ENCODE measurements at regions not wholly inside any gene's neighbourhood (a gene's known extent, or its start where the extent isn't known, plus 50 kb on each side); places are given as distances from the start of the nearest gene placed in this dataset.

DNA sequence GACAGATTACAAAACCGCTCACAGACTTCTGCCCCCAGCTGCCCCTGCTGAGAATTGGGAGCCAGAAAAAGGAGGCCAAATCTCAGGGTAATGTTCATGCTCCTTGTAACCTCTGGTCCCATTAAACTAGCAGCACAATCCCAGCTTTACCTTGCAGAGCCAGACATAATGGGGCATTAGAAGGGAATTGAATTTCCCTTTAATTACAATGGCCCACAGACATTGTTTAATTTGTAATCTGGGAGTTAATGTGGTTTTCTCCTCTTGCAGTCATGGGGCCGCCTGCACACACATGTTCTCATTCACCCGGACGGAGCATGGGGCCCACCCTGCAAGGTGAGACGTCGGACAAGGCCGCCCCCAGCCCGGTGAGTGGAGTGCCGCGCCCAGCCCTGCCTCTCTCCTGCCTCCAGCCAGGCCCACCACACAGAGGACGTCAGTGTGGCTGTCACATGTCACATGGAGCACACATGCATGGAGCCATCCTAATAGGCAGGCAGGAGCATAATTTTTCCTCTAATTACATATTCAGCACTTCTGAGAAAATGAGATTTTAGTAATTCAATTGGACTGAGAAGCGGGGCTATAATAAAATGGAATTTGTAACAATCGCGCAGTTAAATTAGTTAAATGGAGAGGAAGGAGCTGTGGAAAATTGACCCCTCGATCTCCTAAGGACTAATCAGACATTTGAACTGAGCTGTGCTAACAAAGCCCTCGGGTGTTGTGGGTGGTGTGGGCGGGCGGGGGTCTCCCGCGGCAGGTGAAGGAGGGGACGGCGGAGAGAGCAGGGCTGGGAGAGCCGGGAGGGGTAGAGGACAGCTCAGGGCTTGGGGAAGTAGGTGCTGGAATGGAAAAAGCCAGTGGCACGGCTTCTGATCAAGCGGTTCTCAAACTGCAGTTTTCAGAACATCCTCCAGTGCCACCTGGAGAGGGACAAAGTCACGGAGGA lies 87.7 kb downstream of the ENGASE start:
- H3K36me3 ChIP-seq: no peaks in the 10 kb centered on the region
- no peaks in the 10 kb centered on the region for H3K9me3 ChIP-seq
- WGBS, 2 donors: 53 to 59% methylated on average over 26 of the region's 26 CpGs
- H3K27ac ChIP-seq: no peak overlapping the region
- no peak for DNase-seq (ENCODE audit: low spot score in 2 of 2)
- TF ChIP-seq POLR2A (IDR thresholded peaks at IDR 0.05): no peak
- TF ChIP-seq EP300 (IDR thresholded peaks at IDR 0.05): no peak
- TF ChIP-seq, protein P1, sequence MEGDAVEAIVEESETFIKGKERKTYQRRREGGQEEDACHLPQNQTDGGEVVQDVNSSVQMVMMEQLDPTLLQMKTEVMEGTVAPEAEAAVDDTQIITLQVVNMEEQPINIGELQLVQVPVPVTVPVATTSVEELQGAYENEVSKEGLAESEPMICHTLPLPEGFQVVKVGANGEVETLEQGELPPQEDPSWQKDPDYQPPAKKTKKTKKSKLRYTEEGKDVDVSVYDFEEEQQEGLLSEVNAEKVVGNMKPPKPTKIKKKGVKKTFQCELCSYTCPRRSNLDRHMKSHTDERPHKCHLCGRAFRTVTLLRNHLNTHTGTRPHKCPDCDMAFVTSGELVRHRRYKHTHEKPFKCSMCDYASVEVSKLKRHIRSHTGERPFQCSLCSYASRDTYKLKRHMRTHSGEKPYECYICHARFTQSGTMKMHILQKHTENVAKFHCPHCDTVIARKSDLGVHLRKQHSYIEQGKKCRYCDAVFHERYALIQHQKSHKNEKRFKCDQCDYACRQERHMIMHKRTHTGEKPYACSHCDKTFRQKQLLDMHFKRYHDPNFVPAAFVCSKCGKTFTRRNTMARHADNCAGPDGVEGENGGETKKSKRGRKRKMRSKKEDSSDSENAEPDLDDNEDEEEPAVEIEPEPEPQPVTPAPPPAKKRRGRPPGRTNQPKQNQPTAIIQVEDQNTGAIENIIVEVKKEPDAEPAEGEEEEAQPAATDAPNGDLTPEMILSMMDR (IDR thresholded peaks at IDR 0.05): no peak
- H3K27me3 ChIP-seq: peaks cover 0 to 71% of the 10 kb centered on the region in 2 donors
- H3K4me3 ChIP-seq: no peak overlapping the region
- H3K4me1 ChIP-seq: no peaks in the 10 kb centered on the region

DNA sequence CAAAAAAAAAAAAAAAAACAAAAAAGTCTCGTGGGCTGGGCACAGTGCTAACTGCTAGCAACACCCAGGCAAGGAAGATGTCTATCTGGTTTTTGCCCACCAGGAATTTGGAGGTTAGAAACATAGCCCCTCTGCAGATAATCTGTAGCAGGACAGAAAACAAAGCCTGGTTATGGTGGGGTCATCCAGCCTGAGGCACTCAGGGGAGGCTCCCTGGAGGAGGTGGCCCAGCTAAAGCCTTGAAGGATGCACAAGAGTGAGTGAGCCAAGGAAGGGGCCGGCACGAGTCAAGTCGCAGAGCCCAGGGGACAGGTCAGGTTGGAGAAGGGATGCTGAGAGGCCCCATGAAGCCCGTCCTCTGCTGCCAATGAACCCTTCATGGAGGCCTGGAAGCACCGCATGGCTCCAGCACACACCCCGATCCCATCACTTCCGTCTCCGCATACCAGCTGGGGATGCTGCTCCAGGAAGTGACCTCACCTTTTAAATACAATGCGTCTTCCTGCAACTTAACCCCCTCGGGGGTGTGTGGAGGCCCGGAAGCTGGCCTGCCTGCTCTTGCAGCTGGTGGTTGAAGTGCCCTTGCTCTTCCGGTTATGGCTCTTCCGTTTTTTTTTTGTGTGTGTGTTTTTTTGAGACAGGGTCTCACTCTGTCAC lies 86.5 kb downstream of the ENGASE start:
- no peaks in the 10 kb centered on the region for H3K4me1 ChIP-seq
- WGBS, 2 donors: 31 to 42% methylated on average over 14 of the region's 14 CpGs
- H3K4me3 ChIP-seq: no peak overlapping the region
- peaks cover 0 to 61% of the 10 kb centered on the region in 2 donors for H3K27me3 ChIP-seq
- DNase-seq (ENCODE audit: low spot score in 2 of 2): no peak
- H3K27ac ChIP-seq: no peak overlapping the region
- H3K9me3 ChIP-seq: no peaks in the 10 kb centered on the region
- no peaks in the 10 kb centered on the region for H3K36me3 ChIP-seq
- TF ChIP-seq POLR2A (IDR thresholded peaks at IDR 0.05) (no peak), EP300 (IDR thresholded peaks at IDR 0.05) (no peak)
- TF ChIP-seq, protein P1 (IDR thresholded peaks at IDR 0.05): no peak

DNA sequence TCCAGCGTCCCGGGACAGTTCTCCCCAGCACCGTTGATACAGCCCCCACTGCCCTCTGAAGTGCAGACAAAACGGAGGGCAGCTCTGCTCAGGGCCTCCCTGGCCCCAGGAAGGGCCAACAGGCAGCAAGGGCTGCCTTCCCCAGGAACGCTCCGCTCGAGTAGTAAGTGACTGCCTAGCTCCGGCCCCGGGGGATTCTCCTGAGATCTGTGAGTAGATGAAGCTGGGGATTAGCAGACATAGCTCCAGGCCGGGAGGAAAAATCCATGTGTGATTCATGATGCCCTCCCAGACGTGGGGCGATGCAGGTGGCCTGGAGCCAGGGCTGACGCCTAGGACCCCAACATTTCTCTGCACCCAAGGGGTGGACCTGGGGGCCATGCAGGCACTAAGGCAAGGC lies 85.3 kb downstream of the ENGASE start:
- Histone ChIP-seq H3K4me3 (no peak overlapping the region), H3K4me1 (no peaks in the 10 kb centered on the region), H3K9me3 (no peaks in the 10 kb centered on the region), H3K27ac (no peak overlapping the region), H3K27me3 (peaks cover 0 to 49% of the 10 kb centered on the region in 2 donors), H3K36me3 (no peaks in the 10 kb centered on the region)
- TF ChIP-seq POLR2A (IDR thresholded peaks at IDR 0.05): no peak
- TF ChIP-seq, protein P1 (IDR thresholded peaks at IDR 0.05): no peak
- TF ChIP-seq EP300 (IDR thresholded peaks at IDR 0.05): no peak
- no peak for DNase-seq (ENCODE audit: low spot score in 2 of 2)
- 41 to 50% methylated on average over 13 of the region's 13 CpGs for WGBS, 2 donors

DNA sequence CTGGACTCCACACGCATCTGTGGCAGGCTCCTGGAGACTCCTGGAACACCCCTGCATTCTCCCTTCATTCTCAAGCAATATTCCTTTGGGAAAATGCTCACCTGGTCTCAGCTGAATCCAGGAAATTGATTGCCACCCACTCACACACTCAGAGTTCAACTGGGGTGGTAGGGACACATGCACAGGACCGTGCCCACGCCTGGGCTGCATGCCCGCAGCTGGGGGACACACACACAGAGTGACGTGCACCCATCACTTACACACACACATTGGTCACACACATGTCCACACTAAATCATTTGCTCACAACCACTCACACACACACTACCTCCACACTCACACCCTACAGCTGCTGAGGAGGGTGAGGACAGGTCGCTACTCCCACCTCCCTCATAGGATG lies 84.8 kb downstream of the ENGASE start:
- H3K4me3 ChIP-seq: no peak overlapping the region
- DNase-seq (ENCODE audit: low spot score in 2 of 2): no peak
- WGBS, 2 donors: 76 to 77% methylated on average over 5 to 6 of the region's 6 CpGs
- H3K36me3 ChIP-seq: no peaks in the 10 kb centered on the region
- peaks cover 0 to 47% of the 10 kb centered on the region in 2 donors for H3K27me3 ChIP-seq
- TF ChIP-seq, protein P1 (IDR thresholded peaks at IDR 0.05): no peak
- no peak for TF ChIP-seq EP300 (IDR thresholded peaks at IDR 0.05)
- no peak for TF ChIP-seq POLR2A (IDR thresholded peaks at IDR 0.05)
- no peak overlapping the region for H3K27ac ChIP-seq
- H3K9me3 ChIP-seq: no peaks in the 10 kb centered on the region
- no peaks in the 10 kb centered on the region for H3K4me1 ChIP-seq

Data from tibial nerve (tissue), 4 donors.